ENCODE measurements at regions not wholly inside any gene's neighbourhood (a gene's known extent, or its start where the extent isn't known, plus 50 kb on each side); places are given as distances from the start of the nearest gene placed in this dataset.

- no peak for TF ChIP-seq CTCF (IDR thresholded peaks at IDR 0.05; ENCODE audit: low read depth, low read length)
- in situ Hi-C loops (cut with HindIII; ENCODE audit: low sequenced_read_pairs), result no loop called here
- DNase-seq (ENCODE audit: low read depth, low spot score), result no peak
- no peak overlapping the region for H3K4me3 ChIP-seq (ENCODE audit: low read depth, low read length)
Observed at GRCh38 chr4:144316869-144317268, 176.4 kb upstream of the GYPA start.

GRCh38 chr4:144318797-144319196, 178.3 kb upstream of the GYPA start:
- no peak overlapping the region for H3K4me3 ChIP-seq (ENCODE audit: low read depth, low read length)
- TF ChIP-seq CTCF (IDR thresholded peaks at IDR 0.05; ENCODE audit: low read depth, low read length), result no peak
- in situ Hi-C loops (cut with HindIII; ENCODE audit: low sequenced_read_pairs), result no loop called here
- no peak for DNase-seq (ENCODE audit: low read depth, low spot score)

- no peak for TF ChIP-seq CTCF (IDR thresholded peaks at IDR 0.05; ENCODE audit: low read depth, low read length)
- in situ Hi-C loops (cut with HindIII; ENCODE audit: low sequenced_read_pairs), result no loop called here
- no peak overlapping the region for H3K4me3 ChIP-seq (ENCODE audit: low read depth, low read length)
- no peak for DNase-seq (ENCODE audit: low read depth, low spot score)
Observed at GRCh38 chr4:144336633-144337032, 196.1 kb upstream of the GYPA start.

- peak; percentile 20 for DNase-seq (ENCODE audit: low read depth, low spot score)
- TF ChIP-seq CTCF (IDR thresholded peaks at IDR 0.05; ENCODE audit: low read depth, low read length), result no peak
- in situ Hi-C loops (cut with HindIII; ENCODE audit: low sequenced_read_pairs), result no loop called here
- H3K4me3 ChIP-seq (ENCODE audit: low read depth, low read length), result no peak overlapping the region
Observed at GRCh38 chr4:144338148-144338547, 197.6 kb upstream of the GYPA start.

- DNase-seq (ENCODE audit: low read depth, low spot score), result no peak
- no peak for TF ChIP-seq CTCF (IDR thresholded peaks at IDR 0.05; ENCODE audit: low read depth, low read length)
- in situ Hi-C loops (cut with HindIII; ENCODE audit: low sequenced_read_pairs), result no loop called here
- H3K4me3 ChIP-seq (ENCODE audit: low read depth, low read length), result no peak overlapping the region
Observed at GRCh38 chr4:144338834-144339233, 198.3 kb upstream of the GYPA start.

- no peak overlapping the region for H3K4me3 ChIP-seq (ENCODE audit: low read depth, low read length)
- TF ChIP-seq CTCF (IDR thresholded peaks at IDR 0.05; ENCODE audit: low read depth, low read length), result no peak
- in situ Hi-C loops (cut with HindIII; ENCODE audit: low sequenced_read_pairs), result no loop called here
- DNase-seq (ENCODE audit: low read depth, low spot score), result no peak
Observed at GRCh38 chr4:144340931-144341330, 200.4 kb upstream of the GYPA start.
